B cell (primary cell): ENCODE measurements at regions not wholly inside any gene's neighbourhood (a gene's known extent, or its start where the extent isn't known, plus 50 kb on each side); places are given as distances from the start of the nearest gene placed in this dataset.

Experiments used
- EZH2 ChIP-seq: IDR thresholded peaks from 2 replicates; pipeline ENCODE4 v1.6.1; 2012; ENCODE audit warnings: borderline replicate concordance, low read depth, mild to moderate bottlenecking, moderate library complexity, low read length; ENCODE audit not compliant: insufficient read depth, poor library complexity, severe bottlenecking
- TF ChIP-seq, protein P1 (sequence below): fragments of 200-600 bp; IDR thresholded peaks from one replicate; pipeline ENCODE4 v1.8.0; 2022; ENCODE audit warnings: antibody characterized with exemption, mild to moderate bottlenecking

DNA sequence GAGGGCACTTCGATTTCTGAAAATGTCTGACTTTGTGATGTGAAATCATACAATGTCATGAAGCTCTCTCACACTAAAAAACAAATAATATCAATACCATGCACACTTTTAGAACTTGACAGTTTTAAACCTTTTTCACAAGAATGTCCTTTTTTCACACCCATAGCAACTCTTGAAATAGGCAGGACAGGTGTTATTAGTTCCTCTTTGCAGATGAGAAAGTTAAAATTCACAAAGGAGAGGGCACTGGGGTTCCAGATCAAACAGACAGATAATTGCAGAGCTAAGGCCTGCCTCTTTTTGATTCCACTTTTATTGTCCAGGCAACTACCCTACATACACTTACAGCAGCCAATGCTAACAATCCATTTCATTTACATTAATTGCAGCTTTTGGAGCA is 142.8 kb downstream of the KLF12 start:
- TF ChIP-seq, protein P1, sequence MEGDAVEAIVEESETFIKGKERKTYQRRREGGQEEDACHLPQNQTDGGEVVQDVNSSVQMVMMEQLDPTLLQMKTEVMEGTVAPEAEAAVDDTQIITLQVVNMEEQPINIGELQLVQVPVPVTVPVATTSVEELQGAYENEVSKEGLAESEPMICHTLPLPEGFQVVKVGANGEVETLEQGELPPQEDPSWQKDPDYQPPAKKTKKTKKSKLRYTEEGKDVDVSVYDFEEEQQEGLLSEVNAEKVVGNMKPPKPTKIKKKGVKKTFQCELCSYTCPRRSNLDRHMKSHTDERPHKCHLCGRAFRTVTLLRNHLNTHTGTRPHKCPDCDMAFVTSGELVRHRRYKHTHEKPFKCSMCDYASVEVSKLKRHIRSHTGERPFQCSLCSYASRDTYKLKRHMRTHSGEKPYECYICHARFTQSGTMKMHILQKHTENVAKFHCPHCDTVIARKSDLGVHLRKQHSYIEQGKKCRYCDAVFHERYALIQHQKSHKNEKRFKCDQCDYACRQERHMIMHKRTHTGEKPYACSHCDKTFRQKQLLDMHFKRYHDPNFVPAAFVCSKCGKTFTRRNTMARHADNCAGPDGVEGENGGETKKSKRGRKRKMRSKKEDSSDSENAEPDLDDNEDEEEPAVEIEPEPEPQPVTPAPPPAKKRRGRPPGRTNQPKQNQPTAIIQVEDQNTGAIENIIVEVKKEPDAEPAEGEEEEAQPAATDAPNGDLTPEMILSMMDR: no peak
- TF ChIP-seq EZH2: no peak
